ENCODE measurements at regions not wholly inside any gene's neighbourhood (a gene's known extent, or its start where the extent isn't known, plus 50 kb on each side); places are given as distances from the start of the nearest gene placed in this dataset.

- no peak for TF ChIP-seq CTCF (IDR thresholded peaks at IDR 0.05; ENCODE audit: low read depth, low read length, missing control alignments)
- Histone ChIP-seq H3K27ac (no peak overlapping the region), H3K36me3 (replicated peaks) (no peaks in the 10 kb centered on the region), H3K27me3 (replicated peaks) (no peaks in the 10 kb centered on the region), H3K4me3 (ENCODE audit: low read depth, low read length) (no peak overlapping the region)
- DNase-seq = no peak
- in situ Hi-C loops (cut with HindIII; ENCODE audit: low pct_ligation_motif_present, low sequenced_read_pairs) = no loop called here
Measured at GRCh38 chr6:40044196-40044595, 109.9 kb upstream of the MOCS1 start.

- Histone ChIP-seq H3K4me3 (ENCODE audit: low read depth, low read length) (no peak overlapping the region), H3K27me3 (replicated peaks) (no peaks in the 10 kb centered on the region), H3K27ac (no peak overlapping the region), H3K36me3 (replicated peaks) (no peaks in the 10 kb centered on the region)
- TF ChIP-seq CTCF (IDR thresholded peaks at IDR 0.05; ENCODE audit: low read depth, low read length, missing control alignments) = no peak
- no peak for DNase-seq
- in situ Hi-C loops (cut with HindIII; ENCODE audit: low pct_ligation_motif_present, low sequenced_read_pairs) = no loop called here
Measured at GRCh38 chr6:40042232-40042631, 108.0 kb upstream of the MOCS1 start.

GRCh38 chr6:40039042-40039441 lies 104.8 kb upstream of the MOCS1 start:
- no peaks in the 10 kb centered on the region for H3K27me3 ChIP-seq (replicated peaks)
- in situ Hi-C loops (cut with HindIII; ENCODE audit: low pct_ligation_motif_present, low sequenced_read_pairs) = no loop called here
- no peak for DNase-seq
- H3K36me3 ChIP-seq (replicated peaks) = no peaks in the 10 kb centered on the region
- no peak for TF ChIP-seq CTCF (IDR thresholded peaks at IDR 0.05; ENCODE audit: low read depth, low read length, missing control alignments)
- H3K27ac ChIP-seq = no peak overlapping the region
- no peak overlapping the region for H3K4me3 ChIP-seq (ENCODE audit: low read depth, low read length)

GRCh38 chr6:40038626-40039025 lies 104.4 kb upstream of the MOCS1 start:
- Histone ChIP-seq H3K36me3 (replicated peaks) (no peaks in the 10 kb centered on the region), H3K27ac (no peak overlapping the region), H3K4me3 (ENCODE audit: low read depth, low read length) (no peak overlapping the region), H3K27me3 (replicated peaks) (no peaks in the 10 kb centered on the region)
- no peak for DNase-seq
- in situ Hi-C loops (cut with HindIII; ENCODE audit: low pct_ligation_motif_present, low sequenced_read_pairs) = no loop called here
- no peak for TF ChIP-seq CTCF (IDR thresholded peaks at IDR 0.05; ENCODE audit: low read depth, low read length, missing control alignments)

GRCh38 chr6:40037271-40037670 lies 103.0 kb upstream of the MOCS1 start:
- TF ChIP-seq CTCF (IDR thresholded peaks at IDR 0.05; ENCODE audit: low read depth, low read length, missing control alignments) = no peak
- in situ Hi-C loops (cut with HindIII; ENCODE audit: low pct_ligation_motif_present, low sequenced_read_pairs) = no loop called here

GRCh38 chr6:40036186-40036585 lies 101.9 kb upstream of the MOCS1 start:
- in situ Hi-C loops (cut with HindIII; ENCODE audit: low pct_ligation_motif_present, low sequenced_read_pairs) = no loop called here
- Histone ChIP-seq H3K27ac (no peak overlapping the region), H3K27me3 (replicated peaks) (no peaks in the 10 kb centered on the region), H3K36me3 (replicated peaks) (no peaks in the 10 kb centered on the region), H3K4me3 (ENCODE audit: low read depth, low read length) (no peak overlapping the region)
- TF ChIP-seq CTCF (IDR thresholded peaks at IDR 0.05; ENCODE audit: low read depth, low read length, missing control alignments) = no peak
- DNase-seq = no peak

More at GRCh38 chr6:40037271-40037670, 103.0 kb upstream of the MOCS1 start:
- Histone ChIP-seq H3K27me3 (replicated peaks) (no peaks in the 10 kb centered on the region), H3K36me3 (replicated peaks) (no peaks in the 10 kb centered on the region), H3K4me3 (ENCODE audit: low read depth, low read length) (no peak overlapping the region), H3K27ac (no peak overlapping the region)
- DNase-seq = no peak

Data from brain microvascular endothelial cell (primary cell).